RWPE2 (cell line): ENCODE measurements at regions not wholly inside any gene's neighbourhood (a gene's known extent, or its start where the extent isn't known, plus 50 kb on each side); places are given as distances from the start of the nearest gene placed in this dataset.

Experiments
- ATAC-seq: fragments of 200-7000 bp; cut with Tn5 transposase; 3 replicates; pipeline ENCODE4 v1.9.1; 2021; ENCODE audit warnings: low read depth
- DNase-seq: peaks from one replicate; pipeline ENCODE4 v3.0.0-alpha.2; 2020; ENCODE audit warnings: low spot score
- H3K27ac ChIP-seq: fragments of 450-650 bp; 2 replicates; pipeline ENCODE4 v1.5.1; 2017; ENCODE audit warnings: mild to moderate bottlenecking; ENCODE audit not compliant: poor library complexity, severe bottlenecking
- H3K27me3 ChIP-seq: fragments of 250-450 bp; sonication (Bioruptor Pico); 2 replicates; pipeline ENCODE4 v1.5.1; 2021; ENCODE audit warnings: mild to moderate bottlenecking, moderate library complexity; ENCODE audit not compliant: insufficient read depth, poor library complexity, severe bottlenecking
- H3K36me3 ChIP-seq: fragments of 250-450 bp; sonication (Bioruptor Pico); 2 replicates; pipeline ENCODE4 v1.5.1; 2020; ENCODE audit warnings: low read depth, mild to moderate bottlenecking, moderate library complexity
- H3K4me1 ChIP-seq: fragments of 250-450 bp; sonication (Bioruptor Pico); 2 replicates; pipeline ENCODE4 v1.5.1; 2021; ENCODE audit warnings: mild to moderate bottlenecking, moderate library complexity; ENCODE audit not compliant: insufficient read depth, poor library complexity, severe bottlenecking
- H3K4me3 ChIP-seq: fragments of 250-450 bp; sonication (Bioruptor Pico); 2 replicates; pipeline ENCODE4 v1.5.1; 2021; ENCODE audit warnings: mild to moderate bottlenecking, moderate library complexity; ENCODE audit not compliant: severe bottlenecking
- H3K9me3 ChIP-seq: fragments of 250-450 bp; sonication (Bioruptor Pico); 2 replicates; pipeline ENCODE4 v1.5.1; 2021; ENCODE audit warnings: mild to moderate bottlenecking, moderate library complexity; ENCODE audit not compliant: severe bottlenecking
- CTCF ChIP-seq: fragments of 450-650 bp; IDR thresholded peaks from one replicate; pipeline ENCODE4 v1.5.1; 2017; ENCODE audit warnings: mild to moderate bottlenecking, moderate library complexity; ENCODE audit not compliant: poor library complexity, severe bottlenecking

GRCh38 chr18:44048846-44049245, 631.8 kb upstream of the SETBP1 start:
- no peaks in the 10 kb centered on the region for H3K27me3 ChIP-seq
- H3K36me3 ChIP-seq, result no peaks in the 10 kb centered on the region
- ATAC-seq (no peak), DNase-seq (no peak)
- no peak for TF ChIP-seq CTCF
- H3K9me3 ChIP-seq, result no peaks in the 10 kb centered on the region
- no peaks in the 10 kb centered on the region for H3K4me1 ChIP-seq
- no peak overlapping the region for H3K4me3 ChIP-seq
- H3K27ac ChIP-seq, result no peak overlapping the region

- H3K36me3 ChIP-seq, result no peaks in the 10 kb centered on the region
- H3K27ac ChIP-seq, result no peak overlapping the region
- ATAC-seq (no peak), DNase-seq (no peak)
- H3K4me3 ChIP-seq, result no peak overlapping the region
- H3K27me3 ChIP-seq, result no peaks in the 10 kb centered on the region
- no peaks in the 10 kb centered on the region for H3K9me3 ChIP-seq
- H3K4me1 ChIP-seq, result no peaks in the 10 kb centered on the region
- no peak for TF ChIP-seq CTCF
Measured at GRCh38 chr18:44051026-44051425, 629.7 kb upstream of the SETBP1 start.

- DNase-seq, result no peak
- Histone ChIP-seq H3K27me3 (no peaks in the 10 kb centered on the region), H3K4me3 (no peak overlapping the region), H3K36me3 (no peaks in the 10 kb centered on the region), H3K9me3 (no peaks in the 10 kb centered on the region), H3K27ac (no peak overlapping the region), H3K4me1 (no peaks in the 10 kb centered on the region)
- ATAC-seq, result no peak
- TF ChIP-seq CTCF, result no peak
Measured at GRCh38 chr18:44054514-44054913, 626.2 kb upstream of the SETBP1 start.

GRCh38 chr18:44060197-44060596, 620.5 kb upstream of the SETBP1 start:
- no peak for TF ChIP-seq CTCF
- Histone ChIP-seq H3K9me3 (no peaks in the 10 kb centered on the region), H3K27ac (no peak overlapping the region), H3K4me3 (no peak overlapping the region), H3K4me1 (no peaks in the 10 kb centered on the region), H3K27me3 (no peaks in the 10 kb centered on the region), H3K36me3 (no peaks in the 10 kb centered on the region)
- ATAC-seq (no peak), DNase-seq (no peak)

- TF ChIP-seq CTCF, result no peak
- no peaks in the 10 kb centered on the region for H3K9me3 ChIP-seq
- no peak overlapping the region for H3K27ac ChIP-seq
- H3K4me3 ChIP-seq, result no peak overlapping the region
- ATAC-seq (no peak), DNase-seq (no peak)
- no peaks in the 10 kb centered on the region for H3K36me3 ChIP-seq
- no peaks in the 10 kb centered on the region for H3K4me1 ChIP-seq
- H3K27me3 ChIP-seq, result no peaks in the 10 kb centered on the region
Measured at GRCh38 chr18:44061438-44061837, 619.2 kb upstream of the SETBP1 start.
